ENCODE measurements at regions not wholly inside any gene's neighbourhood (a gene's known extent, or its start where the extent isn't known, plus 50 kb on each side); places are given as distances from the start of the nearest gene placed in this dataset.

DNA sequence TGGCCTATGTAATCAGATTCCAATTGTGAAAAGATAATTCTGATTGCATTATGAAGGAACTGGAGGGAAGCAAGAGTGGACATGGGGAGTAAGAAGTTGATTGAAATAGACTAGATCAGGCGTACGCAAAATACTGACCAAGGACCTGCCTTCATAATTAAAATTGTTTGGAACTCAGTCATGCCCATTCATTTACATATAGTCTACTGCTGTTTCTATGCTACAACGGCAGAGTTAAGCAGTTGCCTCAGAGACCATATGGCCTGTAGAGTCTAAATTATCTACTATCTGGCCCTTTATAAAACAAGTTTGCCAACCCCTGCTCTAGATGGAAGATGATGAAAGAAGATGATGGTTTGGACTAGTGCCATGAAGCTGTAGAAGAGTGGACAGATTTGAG lies 170.0 kb upstream of the ARID2 start:
- no peaks in the 10 kb centered on the region for H3K4me1 ChIP-seq (ENCODE audit: control insufficient read depth in 5 of 5, insufficient read depth in 5 of 5, low read length in 5 of 5)
- no peaks in the 10 kb centered on the region for H3K27me3 ChIP-seq (ENCODE audit: control insufficient read depth in 3 of 3, insufficient read depth in 3 of 3, low read length in 2 of 3)
- 91 to 95% methylated on average over 3 of the region's 3 CpGs for WGBS, 2 donors
- ATAC-seq (ENCODE audit: insufficient read depth, low FRiP score) (no peak), DNase-seq (no peak)
- H3K27ac ChIP-seq (ENCODE audit: low read depth in 1 of 2, low read length in 1 of 2), result no peak overlapping the region
- no peaks in the 10 kb centered on the region for H3K9me3 ChIP-seq (ENCODE audit: control insufficient read depth in 4 of 4, insufficient read depth in 3 of 4, low read length in 3 of 4)
- H3K9ac ChIP-seq (ENCODE audit: insufficient read depth in 1 of 2, low read length in 2 of 2), result no peak overlapping the region
- TF ChIP-seq, protein P1, sequence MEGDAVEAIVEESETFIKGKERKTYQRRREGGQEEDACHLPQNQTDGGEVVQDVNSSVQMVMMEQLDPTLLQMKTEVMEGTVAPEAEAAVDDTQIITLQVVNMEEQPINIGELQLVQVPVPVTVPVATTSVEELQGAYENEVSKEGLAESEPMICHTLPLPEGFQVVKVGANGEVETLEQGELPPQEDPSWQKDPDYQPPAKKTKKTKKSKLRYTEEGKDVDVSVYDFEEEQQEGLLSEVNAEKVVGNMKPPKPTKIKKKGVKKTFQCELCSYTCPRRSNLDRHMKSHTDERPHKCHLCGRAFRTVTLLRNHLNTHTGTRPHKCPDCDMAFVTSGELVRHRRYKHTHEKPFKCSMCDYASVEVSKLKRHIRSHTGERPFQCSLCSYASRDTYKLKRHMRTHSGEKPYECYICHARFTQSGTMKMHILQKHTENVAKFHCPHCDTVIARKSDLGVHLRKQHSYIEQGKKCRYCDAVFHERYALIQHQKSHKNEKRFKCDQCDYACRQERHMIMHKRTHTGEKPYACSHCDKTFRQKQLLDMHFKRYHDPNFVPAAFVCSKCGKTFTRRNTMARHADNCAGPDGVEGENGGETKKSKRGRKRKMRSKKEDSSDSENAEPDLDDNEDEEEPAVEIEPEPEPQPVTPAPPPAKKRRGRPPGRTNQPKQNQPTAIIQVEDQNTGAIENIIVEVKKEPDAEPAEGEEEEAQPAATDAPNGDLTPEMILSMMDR (IDR thresholded peaks at IDR 0.05; ENCODE audit: control extremely low read depth, extremely low read depth), result no peak
- no peak overlapping the region for H3K4me3 ChIP-seq
- H3K36me3 ChIP-seq (ENCODE audit: control insufficient read depth in 4 of 4, insufficient read depth in 4 of 4, low read length in 4 of 4), result no peaks in the 10 kb centered on the region

DNA sequence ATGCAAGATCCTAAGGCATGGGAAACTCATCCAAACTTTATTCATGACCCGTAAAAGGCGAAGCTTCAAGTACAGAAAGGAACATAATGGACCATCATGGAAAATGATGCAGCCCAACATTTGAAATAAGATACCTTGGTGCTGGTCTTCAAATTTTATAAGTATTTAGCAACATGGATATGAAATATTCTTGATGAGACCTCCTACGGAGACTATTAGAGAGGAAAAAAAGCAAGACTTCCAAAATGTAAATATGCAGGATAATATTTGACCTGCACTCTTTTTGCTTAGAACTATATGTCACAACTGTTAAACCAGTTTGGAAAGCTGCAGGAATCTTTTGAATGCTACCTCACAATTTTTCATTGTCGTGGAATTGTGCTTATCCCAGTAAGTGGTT lies 168.8 kb upstream of the ARID2 start:
- ATAC-seq (ENCODE audit: insufficient read depth, low FRiP score) (no peak), DNase-seq (no peak)
- WGBS, 2 donors, result 84 to 93% methylated on average over 4 of the region's 4 CpGs
- Histone ChIP-seq H3K9me3 (ENCODE audit: control insufficient read depth in 4 of 4, insufficient read depth in 3 of 4, low read length in 3 of 4) (no peaks in the 10 kb centered on the region), H3K4me3 (no peak overlapping the region), H3K9ac (ENCODE audit: insufficient read depth in 1 of 2, low read length in 2 of 2) (no peak overlapping the region), H3K27ac (ENCODE audit: low read depth in 1 of 2, low read length in 1 of 2) (no peak overlapping the region), H3K27me3 (ENCODE audit: control insufficient read depth in 3 of 3, insufficient read depth in 3 of 3, low read length in 2 of 3) (no peaks in the 10 kb centered on the region), H3K4me1 (ENCODE audit: control insufficient read depth in 5 of 5, insufficient read depth in 5 of 5, low read length in 5 of 5) (no peaks in the 10 kb centered on the region), H3K36me3 (ENCODE audit: control insufficient read depth in 4 of 4, insufficient read depth in 4 of 4, low read length in 4 of 4) (no peaks in the 10 kb centered on the region)
- TF ChIP-seq, protein P1 (IDR thresholded peaks at IDR 0.05; ENCODE audit: control extremely low read depth, extremely low read depth), result no peak

DNA sequence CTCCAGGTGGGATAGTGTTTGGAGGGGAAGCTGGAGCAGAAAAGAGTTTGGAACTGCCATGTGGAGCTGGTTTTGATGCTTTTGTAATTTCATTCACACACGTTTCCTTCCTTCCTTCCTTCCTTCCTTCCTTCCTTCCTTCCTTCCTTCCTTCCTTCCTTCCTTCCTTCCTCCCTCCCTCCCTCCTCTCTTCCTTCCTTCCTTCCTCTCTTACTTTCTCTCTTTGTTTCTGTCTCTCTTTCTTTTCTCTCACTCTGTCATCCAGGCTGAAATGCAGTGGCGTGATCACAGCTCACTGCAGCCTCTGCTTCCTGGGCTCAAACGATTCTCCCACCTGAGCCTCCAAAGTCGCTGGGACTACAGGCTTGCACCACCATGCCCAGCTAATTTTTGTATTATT lies 168.0 kb upstream of the ARID2 start:
- H3K4me1 ChIP-seq (ENCODE audit: control insufficient read depth in 5 of 5, insufficient read depth in 5 of 5, low read length in 5 of 5), result no peaks in the 10 kb centered on the region
- H3K27me3 ChIP-seq (ENCODE audit: control insufficient read depth in 3 of 3, insufficient read depth in 3 of 3, low read length in 2 of 3), result no peaks in the 10 kb centered on the region
- H3K9ac ChIP-seq (ENCODE audit: insufficient read depth in 1 of 2, low read length in 2 of 2), result no peak overlapping the region
- no peaks in the 10 kb centered on the region for H3K9me3 ChIP-seq (ENCODE audit: control insufficient read depth in 4 of 4, insufficient read depth in 3 of 4, low read length in 3 of 4)
- 75 to 86% methylated on average over 4 of the region's 4 CpGs for WGBS, 2 donors
- no peak overlapping the region for H3K27ac ChIP-seq (ENCODE audit: low read depth in 1 of 2, low read length in 1 of 2)
- TF ChIP-seq, protein P1 (IDR thresholded peaks at IDR 0.05; ENCODE audit: control extremely low read depth, extremely low read depth), result no peak
- no peaks in the 10 kb centered on the region for H3K36me3 ChIP-seq (ENCODE audit: control insufficient read depth in 4 of 4, insufficient read depth in 4 of 4, low read length in 4 of 4)
- no peak for DNase-seq
- no peak for ATAC-seq (ENCODE audit: insufficient read depth, low FRiP score)
- no peak overlapping the region for H3K4me3 ChIP-seq

DNA sequence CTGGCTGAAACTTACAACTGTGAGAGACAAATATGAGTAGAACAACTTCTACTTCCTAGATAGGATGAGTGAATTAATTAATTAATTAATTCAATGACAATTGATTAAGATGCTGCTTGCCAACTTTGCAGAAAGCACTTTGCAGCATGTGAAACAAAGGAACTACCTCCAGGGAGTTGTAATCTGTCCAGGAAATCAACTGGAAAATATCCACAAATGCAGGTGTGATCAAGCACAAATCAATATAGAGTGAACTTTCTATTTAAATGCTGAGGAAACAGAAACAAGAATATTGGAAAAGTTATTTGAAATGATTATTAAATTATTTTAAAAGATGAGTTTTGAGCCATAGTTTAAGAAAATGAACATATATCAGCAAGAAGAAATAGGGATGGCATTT lies 163.9 kb upstream of the ARID2 start:
- no peak for ATAC-seq (ENCODE audit: insufficient read depth, low FRiP score)
- no peaks in the 10 kb centered on the region for H3K27me3 ChIP-seq (ENCODE audit: control insufficient read depth in 3 of 3, insufficient read depth in 3 of 3, low read length in 2 of 3)
- TF ChIP-seq, protein P1 (IDR thresholded peaks at IDR 0.05; ENCODE audit: control extremely low read depth, extremely low read depth), result no peak

More for the DNA sequence above, 163.9 kb upstream of the ARID2 start:
- H3K27ac ChIP-seq (ENCODE audit: low read depth in 1 of 2, low read length in 1 of 2), result no peak overlapping the region
- no peaks in the 10 kb centered on the region for H3K36me3 ChIP-seq (ENCODE audit: control insufficient read depth in 4 of 4, insufficient read depth in 4 of 4, low read length in 4 of 4)
- H3K4me1 ChIP-seq (ENCODE audit: control insufficient read depth in 5 of 5, insufficient read depth in 5 of 5, low read length in 5 of 5), result no peaks in the 10 kb centered on the region
- H3K9me3 ChIP-seq (ENCODE audit: control insufficient read depth in 4 of 4, insufficient read depth in 3 of 4, low read length in 3 of 4), result no peaks in the 10 kb centered on the region
- DNase-seq, result no peak
- no peak overlapping the region for H3K4me3 ChIP-seq
- H3K9ac ChIP-seq (ENCODE audit: insufficient read depth in 1 of 2, low read length in 2 of 2), result no peak overlapping the region
